Body of pancreas (tissue), 4 donors: ENCODE measurements at regions not wholly inside any gene's neighbourhood (a gene's known extent, or its start where the extent isn't known, plus 50 kb on each side); places are given as distances from the start of the nearest gene placed in this dataset.

Source experiments
- POLR2A ChIP-seq, 3 donors: fragments of 450-650 bp; IDR thresholded peaks; one replicate each; pipeline ENCODE4 v1.6.1; 2016; ENCODE audit warnings: antibody characterized with exemption in 3 of 3, mild to moderate bottlenecking in 2 of 3
- TF ChIP-seq, protein P1 (sequence below), 7 experiments: fragments of 450-650 bp in 4 of 7; fragments of 200-600 bp in 3 of 7; sonication (generic) in 3 of 7; IDR thresholded peaks; one replicate each; pipeline ENCODE4 v1.5.1; 2016 to 2019; ENCODE audit warnings: antibody characterized with exemption in 7 of 7

- TF ChIP-seq POLR2A (IDR thresholded peaks at IDR 0.05) = no peak
- TF ChIP-seq, protein P1, sequence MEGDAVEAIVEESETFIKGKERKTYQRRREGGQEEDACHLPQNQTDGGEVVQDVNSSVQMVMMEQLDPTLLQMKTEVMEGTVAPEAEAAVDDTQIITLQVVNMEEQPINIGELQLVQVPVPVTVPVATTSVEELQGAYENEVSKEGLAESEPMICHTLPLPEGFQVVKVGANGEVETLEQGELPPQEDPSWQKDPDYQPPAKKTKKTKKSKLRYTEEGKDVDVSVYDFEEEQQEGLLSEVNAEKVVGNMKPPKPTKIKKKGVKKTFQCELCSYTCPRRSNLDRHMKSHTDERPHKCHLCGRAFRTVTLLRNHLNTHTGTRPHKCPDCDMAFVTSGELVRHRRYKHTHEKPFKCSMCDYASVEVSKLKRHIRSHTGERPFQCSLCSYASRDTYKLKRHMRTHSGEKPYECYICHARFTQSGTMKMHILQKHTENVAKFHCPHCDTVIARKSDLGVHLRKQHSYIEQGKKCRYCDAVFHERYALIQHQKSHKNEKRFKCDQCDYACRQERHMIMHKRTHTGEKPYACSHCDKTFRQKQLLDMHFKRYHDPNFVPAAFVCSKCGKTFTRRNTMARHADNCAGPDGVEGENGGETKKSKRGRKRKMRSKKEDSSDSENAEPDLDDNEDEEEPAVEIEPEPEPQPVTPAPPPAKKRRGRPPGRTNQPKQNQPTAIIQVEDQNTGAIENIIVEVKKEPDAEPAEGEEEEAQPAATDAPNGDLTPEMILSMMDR (IDR thresholded peaks at IDR 0.05) = no peak
Observed at GRCh38 chr17:77266891-77267341, 126.1 kb downstream of the SEC14L1 start.
